Left ventricle myocardium inferior (tissue), 1 donor: ENCODE measurements at regions not wholly inside any gene's neighbourhood (a gene's known extent, or its start where the extent isn't known, plus 50 kb on each side); places are given as distances from the start of the nearest gene placed in this dataset.

Experiments
- DNase-seq: peaks from one replicate; pipeline ENCODE4 v3.0.0-alpha.2; 2020
- H3K27ac ChIP-seq: fragments of 200-600 bp; replicated peaks from 2 replicates; pipeline ENCODE4 v1.8.0; 2021
- H3K27me3 ChIP-seq: fragments of 200-600 bp; 2 replicates; pipeline ENCODE4 v1.8.0; 2021; ENCODE audit warnings: low read depth
- H3K36me3 ChIP-seq: fragments of 200-600 bp; 2 replicates; pipeline ENCODE4 v1.8.0; 2021
- H3K4me1 ChIP-seq: fragments of 200-600 bp; 2 replicates; pipeline ENCODE4 v1.8.0; 2021
- H3K4me3 ChIP-seq: fragments of 200-600 bp; 2 replicates; pipeline ENCODE4 v1.8.0; 2021; ENCODE audit warnings: mild to moderate bottlenecking, moderate library complexity
- H3K9me3 ChIP-seq: fragments of 200-600 bp; replicated peaks from 2 replicates; pipeline ENCODE4 v1.8.0; 2021
- CTCF ChIP-seq: fragments of 200-600 bp; IDR thresholded peaks from 2 replicates; pipeline ENCODE4 v1.8.0; 2021; ENCODE audit warnings: antibody characterized with exemption, mild to moderate bottlenecking, borderline replicate concordance
- intact Hi-C: fragments of 100-400 bp; cut with micrococcal nuclease; formaldehyde crosslinking; loops from one replicate; pipeline ENCODE4 v1.11.0; 2022
- donor health status: DM: no; HTN: yes; CAD: no; lungs with severe emphysema.

- no peaks in the 10 kb centered on the region for H3K36me3 ChIP-seq
- intact Hi-C loops, result no loop called here
- H3K4me1 ChIP-seq, result peaks cover 13% of the 10 kb centered on the region
- H3K27me3 ChIP-seq, result no peaks in the 10 kb centered on the region
- DNase-seq, result no peak
- peaks cover 32% of the 10 kb centered on the region for H3K9me3 ChIP-seq
- no peak overlapping the region for H3K27ac ChIP-seq
- no peak for TF ChIP-seq CTCF
- no peak overlapping the region for H3K4me3 ChIP-seq
Measured at GRCh38 chr2:8563814-8564474, 117.9 kb upstream of the ID2 start.

GRCh38 chr2:8564475-8564874 is 117.4 kb upstream of the ID2 start:
- peaks cover 26% of the 10 kb centered on the region for H3K9me3 ChIP-seq
- no peak overlapping the region for H3K4me3 ChIP-seq
- intact Hi-C loops, result no loop called here
- H3K36me3 ChIP-seq, result no peaks in the 10 kb centered on the region
- no peak for TF ChIP-seq CTCF
- H3K27me3 ChIP-seq, result no peaks in the 10 kb centered on the region
- H3K27ac ChIP-seq, result no peak overlapping the region
- H3K4me1 ChIP-seq, result peaks cover 13% of the 10 kb centered on the region
- DNase-seq, result no peak

GRCh38 chr2:8565399-8566154 is 116.3 kb upstream of the ID2 start:
- H3K36me3 ChIP-seq, result no peaks in the 10 kb centered on the region
- no peak overlapping the region for H3K4me3 ChIP-seq
- H3K27me3 ChIP-seq, result no peaks in the 10 kb centered on the region
- TF ChIP-seq CTCF, result no peak
- H3K27ac ChIP-seq, result no peak overlapping the region
- H3K9me3 ChIP-seq, result peaks cover 15% of the 10 kb centered on the region
- no peak for DNase-seq
- peaks cover 13% of the 10 kb centered on the region for H3K4me1 ChIP-seq
- intact Hi-C loops, result no loop called here

- DNase-seq, result no peak
- peaks cover 9% of the 10 kb centered on the region for H3K9me3 ChIP-seq
- peaks cover 13% of the 10 kb centered on the region for H3K4me1 ChIP-seq
- no peak overlapping the region for H3K4me3 ChIP-seq
- no peak overlapping the region for H3K27ac ChIP-seq
- no peaks in the 10 kb centered on the region for H3K36me3 ChIP-seq
- H3K27me3 ChIP-seq, result no peaks in the 10 kb centered on the region
- TF ChIP-seq CTCF, result no peak
- intact Hi-C loops, result no loop called here
Measured at GRCh38 chr2:8566155-8566670, 115.6 kb upstream of the ID2 start.

- DNase-seq, result no peak
Measured at GRCh38 chr2:8566774-8567468, 114.9 kb upstream of the ID2 start.

More at GRCh38 chr2:8566774-8567468, 114.9 kb upstream of the ID2 start:
- TF ChIP-seq CTCF, result no peak
- H3K4me1 ChIP-seq, result peaks cover 13% of the 10 kb centered on the region
- H3K9me3 ChIP-seq, result peaks cover 7% of the 10 kb centered on the region
- H3K27ac ChIP-seq, result peak overlapping the region; percentile 64
- H3K36me3 ChIP-seq, result no peaks in the 10 kb centered on the region
- intact Hi-C loops, result no loop called here
- no peaks in the 10 kb centered on the region for H3K27me3 ChIP-seq
- H3K4me3 ChIP-seq, result no peak overlapping the region
